ENCODE measurements at regions not wholly inside any gene's neighbourhood (a gene's known extent, or its start where the extent isn't known, plus 50 kb on each side); places are given as distances from the start of the nearest gene placed in this dataset.

DNA sequence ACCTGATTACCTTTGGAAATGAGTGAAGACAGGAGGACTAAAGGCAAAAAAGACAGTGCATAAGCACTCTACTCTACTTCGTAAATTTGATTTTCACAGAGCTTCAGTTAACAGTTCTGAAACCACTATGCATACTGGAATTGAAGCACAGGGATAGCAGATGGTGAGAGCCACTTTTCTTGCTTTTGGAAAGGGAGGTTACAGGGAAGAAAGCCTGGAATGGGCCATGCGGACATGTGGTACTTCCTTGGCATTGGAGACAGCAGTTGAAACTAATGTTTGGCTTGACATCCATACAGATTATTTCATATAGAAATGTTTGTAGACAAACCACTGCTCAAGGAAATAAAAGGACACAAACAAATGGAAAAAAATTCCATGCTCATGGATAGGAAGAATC, 585.6 kb upstream of the RAB6C start:
- dilution Hi-C loops (cut with MboI; ENCODE audit: extremely low pct_ligation_motif_present, low sequenced_read_pairs) = no loop called here
- no peak overlapping the region for H3K4me2 ChIP-seq (ENCODE audit: insufficient read depth, low read length)
- H4K20me1 ChIP-seq (replicated peaks; ENCODE audit: control insufficient read depth, extremely low read depth, insufficient read depth, low read length) = no peaks in the 10 kb centered on the region
- no peaks in the 10 kb centered on the region for H3K9me1 ChIP-seq (replicated peaks; ENCODE audit: control insufficient read depth, extremely low read depth, insufficient read depth, low read length)
- H3K27ac ChIP-seq (ENCODE audit: insufficient read depth, low read depth, low read length) = no peak overlapping the region
- no peak overlapping the region for H3K9ac ChIP-seq (replicated peaks; ENCODE audit: extremely low read depth, insufficient read depth, low read length)
- intact Hi-C loops (cut with micrococcal nuclease) = no loop called here
- no peaks in the 10 kb centered on the region for H3K4me1 ChIP-seq (ENCODE audit: control insufficient read depth, extremely low read depth, insufficient read depth, low read length)
- BruUV-seq (replicated peaks) = no TSS peak
- FAIRE-seq (no peak), DNase-seq (ENCODE audit: low read depth, low spot score) (no peak)
- POLR2A ChIA-PET = no interaction called here
- H3K9me3 ChIP-seq (replicated peaks; ENCODE audit: control insufficient read depth, insufficient read depth, low read length) = peaks cover 2% of the 10 kb centered on the region
- H3K27me3 ChIP-seq (ENCODE audit: control insufficient read depth in 2 of 2, insufficient read depth in 2 of 2, low read length in 2 of 2) = no peaks in the 10 kb centered on the region
- no peaks in the 10 kb centered on the region for H3K36me3 ChIP-seq (ENCODE audit: control insufficient read depth in 2 of 2, extremely low read depth in 1 of 2, insufficient read depth in 2 of 2, low read length in 2 of 2)
- no peaks in the 10 kb centered on the region for H3K79me2 ChIP-seq (ENCODE audit: control insufficient read depth, insufficient read depth, low read length)
- TF ChIP-seq POLR2A (IDR thresholded peaks at IDR 0.05; ENCODE audit: low read depth, low read length) = no peak
- TF ChIP-seq GATA2 (IDR thresholded peaks at IDR 0.05; ENCODE audit: insufficient read depth, insufficient read length, low read depth, low read length) = no peak
- no peak for TF ChIP-seq POLR2AphosphoS5 (IDR thresholded peaks at IDR 0.05; ENCODE audit: insufficient read depth, low read depth, low read length)
- TF ChIP-seq, protein P1, sequence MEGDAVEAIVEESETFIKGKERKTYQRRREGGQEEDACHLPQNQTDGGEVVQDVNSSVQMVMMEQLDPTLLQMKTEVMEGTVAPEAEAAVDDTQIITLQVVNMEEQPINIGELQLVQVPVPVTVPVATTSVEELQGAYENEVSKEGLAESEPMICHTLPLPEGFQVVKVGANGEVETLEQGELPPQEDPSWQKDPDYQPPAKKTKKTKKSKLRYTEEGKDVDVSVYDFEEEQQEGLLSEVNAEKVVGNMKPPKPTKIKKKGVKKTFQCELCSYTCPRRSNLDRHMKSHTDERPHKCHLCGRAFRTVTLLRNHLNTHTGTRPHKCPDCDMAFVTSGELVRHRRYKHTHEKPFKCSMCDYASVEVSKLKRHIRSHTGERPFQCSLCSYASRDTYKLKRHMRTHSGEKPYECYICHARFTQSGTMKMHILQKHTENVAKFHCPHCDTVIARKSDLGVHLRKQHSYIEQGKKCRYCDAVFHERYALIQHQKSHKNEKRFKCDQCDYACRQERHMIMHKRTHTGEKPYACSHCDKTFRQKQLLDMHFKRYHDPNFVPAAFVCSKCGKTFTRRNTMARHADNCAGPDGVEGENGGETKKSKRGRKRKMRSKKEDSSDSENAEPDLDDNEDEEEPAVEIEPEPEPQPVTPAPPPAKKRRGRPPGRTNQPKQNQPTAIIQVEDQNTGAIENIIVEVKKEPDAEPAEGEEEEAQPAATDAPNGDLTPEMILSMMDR (IDR thresholded peaks at IDR 0.05; ENCODE audit: extremely low read depth in 1 of 2, insufficient read depth in 1 of 2, low read depth in 1 of 2, low read length in 2 of 2) = no peak
- no peak for TF ChIP-seq EZH2 (IDR thresholded peaks at IDR 0.05; ENCODE audit: borderline replicate concordance, low read depth, low read length, severe bottlenecking)
- no peak overlapping the region for H2AFZ ChIP-seq (ENCODE audit: low read depth, low read length)
- CTCF ChIA-PET = no interaction called here
- no peak overlapping the region for H3K4me3 ChIP-seq (replicated peaks in 1 of 3; ENCODE audit: insufficient read depth in 1 of 3, low read depth in 1 of 3, low read length in 3 of 3)

GRCh38 chr2:129396980-129397599, 582.4 kb upstream of the RAB6C start:
- no peak for FAIRE-seq
- TF ChIP-seq FOS (IDR thresholded peaks at IDR 0.05; ENCODE audit: borderline replicate concordance, insufficient read depth, low read length) (no peak), GATA2 (IDR thresholded peaks at IDR 0.05; ENCODE audit: insufficient read depth, insufficient read length, low read depth, low read length) (no peak)
- no TSS peak for BruUV-seq (replicated peaks)
- no peak overlapping the region for H3K4me2 ChIP-seq (ENCODE audit: insufficient read depth, low read length)
- ChIA-PET POLR2A (no interaction called here), CTCF (no interaction called here)
- no peak overlapping the region for H3K4me3 ChIP-seq (replicated peaks in 1 of 3; ENCODE audit: insufficient read depth in 1 of 3, low read depth in 1 of 3, low read length in 3 of 3)
- no peaks in the 10 kb centered on the region for H3K36me3 ChIP-seq (ENCODE audit: control insufficient read depth in 2 of 2, extremely low read depth in 1 of 2, insufficient read depth in 2 of 2, low read length in 2 of 2)
- H3K9me1 ChIP-seq (replicated peaks; ENCODE audit: control insufficient read depth, extremely low read depth, insufficient read depth, low read length) = no peaks in the 10 kb centered on the region
- no peak for DNase-seq (ENCODE audit: low read depth, low spot score)
- dilution Hi-C loops (cut with MboI; ENCODE audit: extremely low pct_ligation_motif_present, low sequenced_read_pairs) (no loop called here), intact Hi-C loops (cut with micrococcal nuclease) (no loop called here)
- H3K4me1 ChIP-seq (ENCODE audit: control insufficient read depth, extremely low read depth, insufficient read depth, low read length) = no peaks in the 10 kb centered on the region
- peaks cover 4% of the 10 kb centered on the region for H3K9me3 ChIP-seq (replicated peaks; ENCODE audit: control insufficient read depth, insufficient read depth, low read length)
- no peak overlapping the region for H2AFZ ChIP-seq (ENCODE audit: low read depth, low read length)
- H3K9ac ChIP-seq (replicated peaks; ENCODE audit: extremely low read depth, insufficient read depth, low read length) = no peak overlapping the region
- H3K27me3 ChIP-seq (ENCODE audit: control insufficient read depth in 2 of 2, insufficient read depth in 2 of 2, low read length in 2 of 2) = no peaks in the 10 kb centered on the region
- no peaks in the 10 kb centered on the region for H3K79me2 ChIP-seq (ENCODE audit: control insufficient read depth, insufficient read depth, low read length)
- H4K20me1 ChIP-seq (replicated peaks; ENCODE audit: control insufficient read depth, extremely low read depth, insufficient read depth, low read length) = no peaks in the 10 kb centered on the region
- H3K27ac ChIP-seq (ENCODE audit: insufficient read depth, low read depth, low read length) = no peak overlapping the region
